Endothelial cell (in vitro differentiated cells): ENCODE measurements at regions not wholly inside any gene's neighbourhood (a gene's known extent, or its start where the extent isn't known, plus 50 kb on each side); places are given as distances from the start of the nearest gene placed in this dataset.

Experiments
- DNase-seq: peaks from one replicate; pipeline ENCODE4 v3.0.0; 2021; ENCODE audit warnings: low spot score
- H3K27ac Mint-ChIP-seq: one replicate; pipeline ENCODE4 v1.8.0; 2021; ENCODE audit warnings: mixed read lengths, inconsistent platforms; ENCODE audit not compliant: unreplicated experiment
- H3K27me3 Mint-ChIP-seq: one replicate; pipeline ENCODE4 v1.8.0; 2021; ENCODE audit warnings: mild to moderate bottlenecking, moderate library complexity, mixed read lengths, inconsistent platforms; ENCODE audit not compliant: unreplicated experiment
- H3K36me3 Mint-ChIP-seq: one replicate; pipeline ENCODE4 v1.8.0; 2021; ENCODE audit warnings: mild to moderate bottlenecking, low read depth, mixed read lengths, inconsistent platforms; ENCODE audit not compliant: unreplicated experiment
- H3K4me1 Mint-ChIP-seq: one replicate; pipeline ENCODE4 v1.8.0; 2021; ENCODE audit warnings: mild to moderate bottlenecking, mixed read lengths, inconsistent platforms; ENCODE audit not compliant: unreplicated experiment
- H3K4me3 Mint-ChIP-seq: one replicate; pipeline ENCODE4 v1.8.0; 2021; ENCODE audit warnings: mild to moderate bottlenecking, mixed read lengths, inconsistent platforms; ENCODE audit not compliant: unreplicated experiment
- H3K9me3 Mint-ChIP-seq: one replicate; pipeline ENCODE4 v1.8.0; 2021; ENCODE audit warnings: mixed read lengths, inconsistent platforms; ENCODE audit not compliant: unreplicated experiment
- CTCF ChIP-seq: fragments of 200-600 bp; sonication (generic); IDR thresholded peaks from one replicate; pipeline ENCODE4 v1.5.0; 2021; ENCODE audit warnings: antibody characterized with exemption; ENCODE audit not compliant: unreplicated experiment

DNA sequence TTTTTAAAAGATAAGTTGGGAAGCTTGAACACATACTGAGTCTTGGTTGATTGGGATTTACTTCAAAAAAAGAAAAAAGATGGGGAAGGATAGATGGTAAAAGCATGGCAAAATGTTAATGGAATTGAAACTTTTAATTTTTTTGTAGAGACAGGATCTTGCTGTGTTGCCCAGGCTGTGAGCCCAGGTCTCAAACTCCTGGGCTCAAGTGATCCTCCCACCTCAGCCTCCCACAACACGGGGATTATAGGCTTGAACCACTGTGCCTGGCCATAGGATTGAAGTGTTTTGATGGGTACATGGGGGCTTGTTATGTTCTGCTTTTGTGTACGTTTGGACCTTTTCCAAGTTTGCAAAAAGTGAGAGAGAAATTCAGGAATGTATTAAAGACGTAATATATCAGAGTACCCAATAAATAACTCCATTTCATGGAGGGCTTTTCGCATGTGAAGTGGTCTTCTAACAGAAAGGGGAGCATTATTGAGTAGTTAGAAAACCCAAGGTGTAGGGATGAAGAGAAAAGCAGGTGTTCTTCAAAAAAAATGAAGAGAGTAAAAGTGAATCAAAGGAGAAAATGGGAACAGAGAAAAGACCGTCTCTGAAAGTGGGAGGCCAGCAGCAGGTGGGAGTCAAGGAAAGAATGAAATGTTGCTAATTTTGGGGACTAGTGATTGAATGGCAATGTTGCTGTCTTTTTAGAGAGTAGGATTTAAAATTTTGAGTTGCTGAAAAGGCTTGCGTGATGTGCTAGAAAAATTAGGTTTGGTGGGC, 55.2 kb downstream of the GARRE1 start:
- DNase-seq, result no peak
- Mint-ChIP-seq H3K4me3 (no peak overlapping the region), H3K36me3 (peaks cover 18% of the 10 kb centered on the region), H3K27me3 (no peaks in the 10 kb centered on the region), H3K4me1 (peaks cover 9% of the 10 kb centered on the region), H3K9me3 (no peaks in the 10 kb centered on the region), H3K27ac (no peak overlapping the region)
- no peak for TF ChIP-seq CTCF

DNA sequence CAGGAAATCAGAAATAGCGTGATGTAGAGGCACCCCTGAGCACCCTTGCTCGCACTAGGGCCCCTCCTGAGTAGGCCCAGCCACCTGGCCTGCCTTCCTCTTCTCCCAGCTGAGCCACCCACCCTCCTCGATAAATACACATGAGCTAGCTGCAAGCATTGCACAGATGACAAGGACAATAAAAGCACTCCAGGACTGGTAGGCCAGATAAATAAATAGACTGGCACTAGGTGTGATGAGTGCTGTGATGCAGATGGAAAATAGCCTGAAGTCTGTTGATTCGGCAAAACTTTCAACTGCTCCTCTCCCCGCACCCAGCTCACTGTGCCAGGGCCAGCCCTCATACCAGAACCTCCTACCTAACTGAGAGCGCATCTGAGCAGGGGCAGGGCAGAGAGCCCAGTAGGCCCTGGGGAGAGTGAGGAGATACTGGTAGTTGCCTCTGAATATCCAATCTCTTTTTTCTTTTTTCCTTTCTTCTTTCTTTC, 54.5 kb upstream of the GPI start:
- H3K4me3 Mint-ChIP-seq, result no peak overlapping the region
- peaks cover 18% of the 10 kb centered on the region for H3K36me3 Mint-ChIP-seq
- no peak for DNase-seq
- TF ChIP-seq CTCF, result no peak
- no peaks in the 10 kb centered on the region for H3K9me3 Mint-ChIP-seq
- H3K4me1 Mint-ChIP-seq, result peaks cover 9% of the 10 kb centered on the region
- no peaks in the 10 kb centered on the region for H3K27me3 Mint-ChIP-seq
- H3K27ac Mint-ChIP-seq, result peak overlapping the region; percentile 30

DNA sequence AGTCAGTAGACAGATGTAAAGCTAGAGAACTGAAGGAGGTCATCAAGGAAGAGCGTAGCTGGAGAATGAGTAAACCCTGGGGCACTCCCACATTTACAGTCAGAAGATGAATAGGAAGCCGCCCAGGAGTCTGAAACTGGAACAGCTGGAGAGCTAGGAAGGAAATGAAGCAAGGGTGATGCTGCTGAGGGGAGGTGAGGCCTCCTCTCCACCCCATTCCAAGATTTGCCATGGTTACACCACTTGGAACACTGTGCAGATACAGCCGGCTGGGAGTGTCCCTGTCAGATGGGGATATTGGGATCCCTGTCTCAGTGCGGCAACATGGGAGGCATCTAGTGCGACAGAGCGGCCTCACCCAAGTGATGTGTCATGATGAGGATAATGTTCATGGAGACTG, 51.8 kb upstream of the GPI start:
- H3K27me3 Mint-ChIP-seq, result peaks cover 3% of the 10 kb centered on the region
- peak overlapping the region; percentile 13 for H3K27ac Mint-ChIP-seq
- H3K4me3 Mint-ChIP-seq, result peak overlapping the region; percentile 13
- H3K9me3 Mint-ChIP-seq, result no peaks in the 10 kb centered on the region
- TF ChIP-seq CTCF, result no peak
- H3K4me1 Mint-ChIP-seq, result peaks cover 29% of the 10 kb centered on the region
- peaks cover 14% of the 10 kb centered on the region for H3K36me3 Mint-ChIP-seq
- DNase-seq, result no peak

- Mint-ChIP-seq H3K27ac (no peak overlapping the region), H3K4me1 (peaks cover 38% of the 10 kb centered on the region)
Observed at GRCh38 chr19:34314437-34315313, 50.3 kb upstream of the GPI start.

More at GRCh38 chr19:34314437-34315313, 50.3 kb upstream of the GPI start:
- DNase-seq, result no peak
- Mint-ChIP-seq H3K36me3 (peaks cover 9% of the 10 kb centered on the region), H3K9me3 (no peaks in the 10 kb centered on the region), H3K27me3 (peaks cover 3% of the 10 kb centered on the region), H3K4me3 (no peak overlapping the region)
- no peak for TF ChIP-seq CTCF
